ENCODE measurements at regions not wholly inside any gene's neighbourhood (a gene's known extent, or its start where the extent isn't known, plus 50 kb on each side); places are given as distances from the start of the nearest gene placed in this dataset.

DNA sequence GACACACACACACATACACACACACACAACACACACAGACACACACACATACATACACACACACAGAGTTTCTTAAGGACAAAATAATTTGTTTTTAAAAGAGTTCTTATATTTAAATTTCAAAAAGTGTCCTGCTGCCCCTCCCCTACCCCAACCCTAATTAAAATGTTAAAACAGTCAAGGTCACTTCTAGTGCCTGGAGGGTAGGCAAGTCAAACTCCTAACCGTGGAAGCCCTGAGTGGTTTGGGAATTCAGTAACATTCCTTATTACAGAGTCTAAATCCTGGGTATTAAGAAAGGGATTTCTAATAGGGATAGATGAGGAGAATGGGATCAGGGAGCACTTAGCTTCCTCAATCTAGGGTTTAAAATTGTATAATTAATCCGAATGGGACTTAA lies 403.6 kb upstream of the NFIA start:
- H3K27ac Mint-ChIP-seq (ENCODE audit: unreplicated experiment), result no peak overlapping the region
- peaks cover 11% of the 10 kb centered on the region for H3K4me1 Mint-ChIP-seq (ENCODE audit: unreplicated experiment)
- H3K4me3 Mint-ChIP-seq (ENCODE audit: unreplicated experiment), result no peak overlapping the region
- peaks cover 1% of the 10 kb centered on the region for H3K27me3 Mint-ChIP-seq (ENCODE audit: unreplicated experiment)
- no peaks in the 10 kb centered on the region for H3K9me3 Mint-ChIP-seq (ENCODE audit: unreplicated experiment)
- TF ChIP-seq, protein P1, sequence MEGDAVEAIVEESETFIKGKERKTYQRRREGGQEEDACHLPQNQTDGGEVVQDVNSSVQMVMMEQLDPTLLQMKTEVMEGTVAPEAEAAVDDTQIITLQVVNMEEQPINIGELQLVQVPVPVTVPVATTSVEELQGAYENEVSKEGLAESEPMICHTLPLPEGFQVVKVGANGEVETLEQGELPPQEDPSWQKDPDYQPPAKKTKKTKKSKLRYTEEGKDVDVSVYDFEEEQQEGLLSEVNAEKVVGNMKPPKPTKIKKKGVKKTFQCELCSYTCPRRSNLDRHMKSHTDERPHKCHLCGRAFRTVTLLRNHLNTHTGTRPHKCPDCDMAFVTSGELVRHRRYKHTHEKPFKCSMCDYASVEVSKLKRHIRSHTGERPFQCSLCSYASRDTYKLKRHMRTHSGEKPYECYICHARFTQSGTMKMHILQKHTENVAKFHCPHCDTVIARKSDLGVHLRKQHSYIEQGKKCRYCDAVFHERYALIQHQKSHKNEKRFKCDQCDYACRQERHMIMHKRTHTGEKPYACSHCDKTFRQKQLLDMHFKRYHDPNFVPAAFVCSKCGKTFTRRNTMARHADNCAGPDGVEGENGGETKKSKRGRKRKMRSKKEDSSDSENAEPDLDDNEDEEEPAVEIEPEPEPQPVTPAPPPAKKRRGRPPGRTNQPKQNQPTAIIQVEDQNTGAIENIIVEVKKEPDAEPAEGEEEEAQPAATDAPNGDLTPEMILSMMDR (IDR thresholded peaks at IDR 0.05; ENCODE audit: unreplicated experiment), result no peak
- no peaks in the 10 kb centered on the region for H3K36me3 Mint-ChIP-seq (ENCODE audit: low read depth, unreplicated experiment)
- DNase-seq (ENCODE audit: low spot score), result no peak

DNA sequence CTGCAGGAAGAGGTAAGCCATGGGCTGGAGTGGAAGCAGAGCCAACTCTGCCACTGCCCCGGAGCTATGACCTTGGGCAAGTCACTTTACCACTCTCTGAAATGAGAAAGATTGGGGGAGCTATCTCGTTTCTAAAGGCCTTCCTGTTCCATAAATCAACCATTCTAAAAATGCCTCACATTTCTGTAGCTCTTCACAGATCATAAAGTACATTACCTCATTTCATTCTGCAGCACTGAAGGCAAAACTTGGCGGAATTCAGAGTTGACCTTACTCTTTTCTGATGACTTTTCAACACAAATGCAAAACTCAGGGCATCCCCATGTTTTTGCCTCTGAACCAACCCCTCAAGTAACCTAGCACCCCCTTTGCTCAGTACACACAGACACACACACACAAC lies 404.0 kb upstream of the NFIA start:
- TF ChIP-seq, protein P1 (IDR thresholded peaks at IDR 0.05; ENCODE audit: unreplicated experiment), result no peak
- Mint-ChIP-seq H3K9me3 (ENCODE audit: unreplicated experiment) (no peaks in the 10 kb centered on the region), H3K36me3 (ENCODE audit: low read depth, unreplicated experiment) (no peaks in the 10 kb centered on the region), H3K4me3 (ENCODE audit: unreplicated experiment) (no peak overlapping the region), H3K27ac (ENCODE audit: unreplicated experiment) (no peak overlapping the region), H3K27me3 (ENCODE audit: unreplicated experiment) (peaks cover 1% of the 10 kb centered on the region), H3K4me1 (ENCODE audit: unreplicated experiment) (peaks cover 9% of the 10 kb centered on the region)
- DNase-seq (ENCODE audit: low spot score), result no peak

DNA sequence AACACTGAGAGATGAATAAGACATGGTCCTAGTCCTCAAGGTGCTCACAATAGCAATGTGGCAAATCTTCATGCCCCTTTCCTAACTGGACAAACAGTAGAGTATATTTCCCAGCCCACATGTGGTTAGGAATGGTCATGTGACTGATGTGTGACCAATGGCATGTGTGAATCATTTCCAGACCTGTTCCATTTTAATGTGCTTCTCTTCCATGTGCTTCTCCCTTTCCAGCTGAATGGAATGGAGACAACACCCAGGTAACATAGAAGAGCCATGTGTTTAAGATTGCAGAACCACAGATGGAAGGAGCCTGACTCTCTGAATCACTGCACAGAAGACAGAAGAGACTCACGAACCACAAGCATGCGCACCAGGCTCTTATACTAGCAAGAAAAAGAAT lies 409.9 kb upstream of the NFIA start:
- no peaks in the 10 kb centered on the region for H3K36me3 Mint-ChIP-seq (ENCODE audit: low read depth, unreplicated experiment)
- H3K9me3 Mint-ChIP-seq (ENCODE audit: unreplicated experiment), result no peaks in the 10 kb centered on the region
- H3K27ac Mint-ChIP-seq (ENCODE audit: unreplicated experiment), result no peak overlapping the region
- no peak for DNase-seq (ENCODE audit: low spot score)
- TF ChIP-seq, protein P1 (IDR thresholded peaks at IDR 0.05; ENCODE audit: unreplicated experiment), result no peak
- H3K27me3 Mint-ChIP-seq (ENCODE audit: unreplicated experiment), result peaks cover 5% of the 10 kb centered on the region
- H3K4me1 Mint-ChIP-seq (ENCODE audit: unreplicated experiment), result no peaks in the 10 kb centered on the region
- H3K4me3 Mint-ChIP-seq (ENCODE audit: unreplicated experiment), result no peak overlapping the region

DNA sequence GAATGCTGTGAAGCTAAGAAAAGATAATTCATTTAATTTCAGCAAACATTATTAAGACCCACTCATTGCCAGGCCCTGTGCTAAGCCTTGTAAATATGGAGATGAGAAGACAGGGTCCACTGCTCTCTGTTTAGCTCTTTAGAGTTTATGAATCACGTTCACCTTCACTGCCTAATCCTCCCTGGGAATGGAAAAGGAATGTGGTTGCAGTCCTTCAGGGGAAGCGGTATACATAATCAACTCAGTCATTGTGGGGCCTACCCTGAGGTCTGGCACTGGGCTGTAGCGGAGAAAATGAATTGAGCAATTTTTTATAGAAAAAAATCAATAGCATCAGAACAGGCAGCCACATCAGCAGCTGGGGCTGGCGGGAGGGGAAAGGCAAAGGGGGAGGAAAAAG lies 412.1 kb upstream of the NFIA start:
- TF ChIP-seq, protein P1 (IDR thresholded peaks at IDR 0.05; ENCODE audit: unreplicated experiment), result no peak
- Mint-ChIP-seq H3K4me3 (ENCODE audit: unreplicated experiment) (no peak overlapping the region), H3K9me3 (ENCODE audit: unreplicated experiment) (no peaks in the 10 kb centered on the region), H3K4me1 (ENCODE audit: unreplicated experiment) (no peaks in the 10 kb centered on the region), H3K27ac (ENCODE audit: unreplicated experiment) (no peak overlapping the region), H3K36me3 (ENCODE audit: low read depth, unreplicated experiment) (no peaks in the 10 kb centered on the region), H3K27me3 (ENCODE audit: unreplicated experiment) (peaks cover 5% of the 10 kb centered on the region)
- no peak for DNase-seq (ENCODE audit: low spot score)

DNA sequence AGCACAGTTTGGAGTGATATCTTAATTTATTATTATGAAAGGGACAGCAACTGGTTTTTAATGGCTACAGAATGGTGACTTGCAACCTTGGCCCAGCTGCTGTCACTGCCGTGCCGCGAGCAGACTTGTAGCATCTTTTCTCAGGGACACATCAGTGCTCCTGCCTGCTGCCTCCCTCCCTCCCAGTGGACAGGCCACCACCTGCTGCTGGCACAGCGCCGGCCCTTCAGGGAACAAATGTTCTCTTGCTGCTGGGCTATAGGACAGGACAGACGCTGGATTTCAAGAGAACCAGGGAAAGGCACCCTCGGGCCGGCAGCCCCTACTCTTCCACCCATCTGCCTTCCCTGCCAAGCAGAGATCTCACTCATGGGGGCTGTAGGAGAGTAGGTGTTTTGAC lies 413.8 kb upstream of the NFIA start:
- TF ChIP-seq, protein P1 (IDR thresholded peaks at IDR 0.05; ENCODE audit: unreplicated experiment), result no peak
- Mint-ChIP-seq H3K4me3 (ENCODE audit: unreplicated experiment) (no peak overlapping the region), H3K36me3 (ENCODE audit: low read depth, unreplicated experiment) (no peaks in the 10 kb centered on the region), H3K27ac (ENCODE audit: unreplicated experiment) (no peak overlapping the region), H3K27me3 (ENCODE audit: unreplicated experiment) (peaks cover 4% of the 10 kb centered on the region), H3K9me3 (ENCODE audit: unreplicated experiment) (no peaks in the 10 kb centered on the region), H3K4me1 (ENCODE audit: unreplicated experiment) (no peaks in the 10 kb centered on the region)
- no peak for DNase-seq (ENCODE audit: low spot score)

Measured in endothelial cell (in vitro differentiated cells).